ENCODE measurements at regions not wholly inside any gene's neighbourhood (a gene's known extent, or its start where the extent isn't known, plus 50 kb on each side); places are given as distances from the start of the nearest gene placed in this dataset.

GRCh38 chr10:128924918-128925317 is 542.1 kb upstream of the MGMT start:
- no peak for TF ChIP-seq EP300 (IDR thresholded peaks at IDR 0.05)
- TF ChIP-seq POLR2A (IDR thresholded peaks at IDR 0.05) = no peak
- TF ChIP-seq, protein P1, sequence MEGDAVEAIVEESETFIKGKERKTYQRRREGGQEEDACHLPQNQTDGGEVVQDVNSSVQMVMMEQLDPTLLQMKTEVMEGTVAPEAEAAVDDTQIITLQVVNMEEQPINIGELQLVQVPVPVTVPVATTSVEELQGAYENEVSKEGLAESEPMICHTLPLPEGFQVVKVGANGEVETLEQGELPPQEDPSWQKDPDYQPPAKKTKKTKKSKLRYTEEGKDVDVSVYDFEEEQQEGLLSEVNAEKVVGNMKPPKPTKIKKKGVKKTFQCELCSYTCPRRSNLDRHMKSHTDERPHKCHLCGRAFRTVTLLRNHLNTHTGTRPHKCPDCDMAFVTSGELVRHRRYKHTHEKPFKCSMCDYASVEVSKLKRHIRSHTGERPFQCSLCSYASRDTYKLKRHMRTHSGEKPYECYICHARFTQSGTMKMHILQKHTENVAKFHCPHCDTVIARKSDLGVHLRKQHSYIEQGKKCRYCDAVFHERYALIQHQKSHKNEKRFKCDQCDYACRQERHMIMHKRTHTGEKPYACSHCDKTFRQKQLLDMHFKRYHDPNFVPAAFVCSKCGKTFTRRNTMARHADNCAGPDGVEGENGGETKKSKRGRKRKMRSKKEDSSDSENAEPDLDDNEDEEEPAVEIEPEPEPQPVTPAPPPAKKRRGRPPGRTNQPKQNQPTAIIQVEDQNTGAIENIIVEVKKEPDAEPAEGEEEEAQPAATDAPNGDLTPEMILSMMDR (IDR thresholded peaks at IDR 0.05) = no peak

Measured in sigmoid colon (tissue), 4 donors.